Occipital lobe (tissue), 2 donors: ENCODE measurements at regions not wholly inside any gene's neighbourhood (a gene's known extent, or its start where the extent isn't known, plus 50 kb on each side); places are given as distances from the start of the nearest gene placed in this dataset. TPM values are rescaled to one million over a fixed set of nuclear protein-coding genes. Genes with fewer than 3 reads are reported as not detected.
A peak's percentile ranks its signal among the peaks of the same experiment; 100 is the strongest.

Experiments
- DNase-seq: peaks from one replicate; lab custom pipeline; 2025; lab: John Stamatoyannopoulos, UW
- small RNA-seq: library from RNA; depleted of rRNA; stranded (forward); fragments of <200 nt; gene quantifications from one replicate; pipeline ENCODE3, GENCODE V24; 2014

DNA sequence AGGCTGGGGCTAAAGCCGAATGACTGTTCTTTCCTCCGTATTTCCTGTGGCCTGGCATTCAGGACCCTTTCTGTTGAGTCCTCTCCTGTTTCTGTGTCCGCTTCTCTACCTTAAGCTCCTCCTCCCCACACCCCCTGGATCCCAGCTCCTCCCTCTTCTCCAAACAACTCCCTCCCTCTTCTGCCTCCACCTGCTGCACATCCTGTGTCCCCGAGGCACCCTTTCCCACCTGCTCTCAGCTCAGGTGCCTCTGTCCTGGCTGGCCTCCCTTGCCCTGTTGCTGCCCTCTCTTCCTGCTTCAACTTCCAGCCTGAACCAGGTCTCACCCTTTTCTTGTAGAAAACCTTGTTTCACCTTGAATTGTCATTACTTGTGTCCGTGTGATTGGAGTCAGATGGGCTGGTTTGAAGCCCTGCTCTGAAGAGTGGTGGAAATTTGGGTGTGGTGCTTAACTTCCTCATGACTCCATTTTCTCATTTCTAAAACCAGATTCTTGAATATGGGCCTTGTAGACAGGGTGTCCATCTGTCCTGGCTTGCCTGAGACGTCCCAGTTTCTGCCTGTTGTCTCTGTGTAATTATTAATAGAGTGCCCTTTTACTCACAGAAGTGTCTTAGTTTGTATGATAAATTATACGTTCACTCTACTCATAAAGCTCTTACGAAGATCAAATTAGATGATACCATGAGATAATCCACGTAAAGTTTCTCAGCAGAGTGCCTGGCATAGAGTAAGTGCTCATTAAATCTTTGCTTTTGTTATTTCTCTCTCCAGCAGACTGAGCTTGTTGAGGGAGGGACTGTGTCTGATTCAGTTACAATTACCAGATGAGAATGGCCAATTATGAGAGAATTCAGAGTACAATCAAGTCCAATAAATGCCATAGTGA lies 58.9 kb upstream of the TRABD2B start:
- no peak for DNase-seq

DNA sequence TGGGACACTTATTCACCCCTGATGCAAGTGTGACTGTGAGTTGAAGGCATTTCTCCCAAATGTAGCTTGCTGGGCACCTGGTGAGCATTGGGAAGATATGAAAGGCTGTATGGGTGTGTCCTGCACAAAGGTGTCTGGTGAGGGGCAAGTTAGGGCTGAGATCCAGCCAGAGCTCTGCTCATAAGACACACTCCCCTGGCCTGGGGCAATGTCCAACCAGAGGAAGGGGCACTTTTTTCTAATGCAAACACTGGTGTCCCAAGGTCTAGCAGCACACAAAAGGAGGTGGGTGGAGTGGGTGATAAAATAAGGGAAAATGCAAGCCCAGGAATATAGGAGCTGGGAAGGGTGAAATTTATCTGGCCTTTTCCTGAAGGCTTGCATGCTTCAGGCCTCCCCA lies 57.0 kb upstream of the TRABD2B start:
- no peak for DNase-seq

DNA sequence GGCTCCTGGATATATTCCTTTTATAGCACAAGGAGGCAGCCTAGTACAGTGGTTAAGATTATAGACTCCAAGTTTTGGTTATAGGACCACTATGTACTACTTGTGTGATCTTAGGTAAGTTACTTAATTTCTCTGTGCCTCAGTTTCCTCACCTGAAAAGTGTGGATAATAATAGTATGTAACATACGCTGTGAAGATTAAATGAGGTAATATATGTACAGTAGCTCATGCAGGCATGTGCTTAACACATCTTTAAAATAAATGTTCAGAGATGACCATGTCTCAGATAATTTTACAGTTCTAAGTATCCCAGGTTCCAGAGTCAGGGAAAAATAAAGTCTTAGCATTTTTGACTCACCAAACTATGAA lies 55.7 kb upstream of the TRABD2B start:
- DNase-seq, result no peak

DNA sequence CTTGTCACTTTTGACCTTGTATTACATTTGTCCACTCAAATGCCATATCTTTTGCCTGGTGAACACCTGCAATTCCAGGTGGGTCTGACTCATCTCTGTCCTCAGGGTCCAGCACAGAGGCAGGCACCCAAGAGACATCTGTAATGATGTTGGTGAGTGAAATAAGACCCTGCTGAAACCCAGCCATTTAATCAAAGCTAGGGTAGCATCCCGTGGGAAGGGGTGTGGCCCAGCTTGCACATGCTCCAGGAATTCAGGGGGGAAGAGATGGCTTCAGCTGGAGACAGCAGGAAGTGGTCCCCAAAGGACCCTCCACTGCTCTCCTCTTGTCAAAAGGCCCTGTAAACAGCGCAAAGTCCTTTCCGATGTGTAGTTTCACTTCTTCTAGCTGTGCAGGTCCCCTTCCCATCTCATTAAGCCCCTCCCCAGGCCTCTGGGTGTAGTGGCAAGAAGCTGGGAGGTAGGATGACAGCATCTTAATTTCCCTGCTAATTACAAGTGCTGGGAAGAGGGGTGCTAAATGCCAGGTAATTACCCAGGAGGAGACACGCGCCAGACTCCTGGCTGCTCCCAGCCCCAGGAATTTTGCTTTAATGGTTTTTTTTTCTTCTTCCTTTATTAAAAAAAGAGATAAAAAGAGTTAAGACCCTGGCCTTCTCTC lies 54.4 kb upstream of the TRABD2B start:
- DNase-seq, result no peak

DNA sequence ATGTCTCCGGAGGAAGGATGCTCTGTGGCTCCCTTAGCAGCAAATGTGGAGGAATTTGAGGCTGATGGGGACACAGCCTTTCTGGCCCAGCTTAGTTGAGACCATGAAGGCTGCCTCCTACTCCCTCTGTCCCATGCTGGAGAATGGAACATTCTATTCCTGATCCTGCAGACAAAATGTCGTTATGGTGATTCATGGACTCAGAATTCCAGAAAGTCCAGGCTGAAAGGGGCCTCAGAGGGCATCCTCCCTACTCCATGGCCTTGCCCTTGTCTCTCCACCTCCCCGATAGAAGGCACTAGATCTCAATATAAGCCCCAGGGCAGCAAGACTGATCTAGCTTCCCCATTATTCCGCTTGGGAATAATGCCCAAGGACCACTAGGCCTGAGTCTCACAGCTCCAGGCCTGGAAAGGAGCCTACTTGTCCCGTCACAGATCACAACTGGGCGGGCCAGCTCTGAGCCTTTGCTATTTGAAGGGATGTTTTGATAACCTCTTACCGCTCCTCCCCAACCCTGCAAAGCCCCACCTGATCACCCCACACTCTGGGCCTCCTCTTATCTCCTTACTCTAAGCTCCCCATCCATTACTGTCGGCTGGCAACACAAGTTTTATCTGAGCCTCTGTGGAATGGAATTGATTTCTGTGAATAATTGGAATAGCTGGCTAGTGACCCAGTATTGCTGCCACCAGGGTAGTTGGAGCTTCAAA lies 52.8 kb upstream of the TRABD2B start:
- DNase-seq, result no peak

DNA sequence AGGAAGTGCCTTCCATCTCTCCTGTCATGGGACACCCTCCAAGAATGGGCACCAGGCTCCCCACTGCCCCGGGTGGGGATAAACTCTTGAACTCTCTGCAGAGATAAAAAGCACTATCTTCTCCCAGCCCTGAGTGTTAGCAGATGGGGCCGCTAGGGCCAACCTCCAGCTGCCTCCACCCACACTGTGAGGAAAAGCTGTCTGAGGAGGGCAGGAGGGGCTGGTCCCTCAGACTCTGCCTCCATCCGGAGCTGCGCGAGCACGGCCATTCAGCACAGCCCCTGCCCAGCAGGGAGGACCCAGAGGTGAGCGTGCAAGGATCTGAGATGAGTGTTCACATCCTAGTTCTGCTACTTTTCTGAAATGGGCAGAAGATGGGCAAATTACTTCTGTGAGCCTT lies 51.8 kb upstream of the TRABD2B start:
- DNase-seq, result no peak

DNA sequence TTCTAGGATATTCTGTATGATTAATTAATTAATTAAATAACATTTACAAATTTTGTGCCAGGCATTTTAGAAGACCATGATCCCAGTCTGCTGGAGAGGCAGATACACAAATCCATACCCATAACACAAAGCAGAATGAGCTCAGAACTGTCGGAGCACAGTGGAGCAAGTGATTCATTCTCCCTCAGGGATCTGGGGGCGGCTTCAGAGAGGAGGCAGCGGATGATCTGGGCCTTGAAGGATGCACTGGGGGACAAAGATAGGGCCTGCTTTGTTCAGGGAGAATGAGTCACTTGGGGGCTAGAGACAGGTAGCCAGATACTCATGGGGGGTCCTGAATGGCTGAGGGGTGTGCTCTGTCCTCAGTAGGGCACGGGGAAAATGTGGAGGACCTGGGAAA lies 50.9 kb upstream of the TRABD2B start:
- DNase-seq, result peak; percentile 3

DNA sequence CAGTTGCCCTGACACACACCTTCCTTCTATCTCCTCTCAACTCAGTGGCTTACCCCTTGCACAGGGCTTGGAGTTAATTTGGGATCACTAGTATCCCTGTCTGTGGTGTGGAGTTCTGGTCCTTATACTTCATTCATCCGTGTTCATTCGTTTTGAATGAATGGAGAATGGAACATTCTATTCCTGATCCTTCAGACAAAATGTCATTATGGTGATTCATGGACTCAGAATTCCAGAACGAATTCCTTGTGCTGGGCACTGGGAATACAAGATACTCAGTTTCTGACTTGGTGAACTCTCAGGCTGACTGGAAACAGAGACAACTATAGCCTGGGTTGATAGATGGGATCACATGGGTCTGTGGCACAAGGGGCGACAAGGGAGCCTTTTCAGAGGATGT lies 49.9 kb upstream of the TRABD2B start:
- no peak for DNase-seq

Small RNAs in the stretch of these regions (small RNA-seq; reads per million reads assigned to genes)
- gene CYP46A4P, result not detected
